A549 (cell line): ENCODE measurements at regions not wholly inside any gene's neighbourhood (a gene's known extent, or its start where the extent isn't known, plus 50 kb on each side); places are given as distances from the start of the nearest gene placed in this dataset.

ENCODE experiments used
- ATAC-seq, 2 experiments: fragments of 200-7000 bp in 1 of 2; fragments of >200 bp in 1 of 2; cut with Nextera tagmentation in 1 of 2; cut with Tn5 transposase in 1 of 2; 3 replicates each; pipeline versions ENCODE4 v1.8.0 to v1.9.1; 2018 to 2020; ENCODE audit warnings: mild to moderate bottlenecking in 1 of 2, moderate library complexity in 1 of 2
- CTCF ChIA-PET: fragments of 300-600 bp; sonication (Branson Sonifier 250); formaldehyde crosslinking; extraction: SDS; loops from one replicate; lab custom pipeline; 2021; ENCODE audit warnings: antibody characterized with exemption, inconsistent platforms; lab: Yijun Ruan, JAX
- POLR2A ChIA-PET: fragments of 350-600 bp; formaldehyde crosslinking; extraction: SDS; loops from one replicate; lab custom pipeline; 2021; ENCODE audit warnings: antibody characterized with exemption, inconsistent platforms; lab: Yijun Ruan, JAX
- DNase-seq, 2 experiments: peaks; one replicate each; pipeline versions ENCODE4 v3.0.0 to v3.0.0-alpha.2; 2011 to 2016; ENCODE audit warnings: low read depth in 1 of 2, low spot score in 1 of 2
- FAIRE-seq: peaks from 2 replicates; lab custom pipeline; 2011; peaks lifted over from hg19 to GRCh38; lab: Jason Lieb, UNC
- H3K27ac ChIP-seq, 2 experiments: fragments of >200 bp; sonication (Bioruptor Twin); formaldehyde crosslinking; 3 replicates each; pipeline ENCODE4 v1.5.1; 2016 to 2017
- H3K4me1 ChIP-seq: fragments of >200 bp; sonication (Bioruptor Twin); formaldehyde crosslinking; 3 replicates; pipeline ENCODE4 v1.6.1; 2016
- H3K4me2 ChIP-seq: fragments of >200 bp; sonication (Bioruptor Twin); formaldehyde crosslinking; 3 replicates; pipeline ENCODE4 v1.6.1; 2016
- H3K4me3 ChIP-seq: fragments of >200 bp; sonication (Bioruptor Twin); formaldehyde crosslinking; 3 replicates; pipeline ENCODE4 v1.5.1; 2016
- H3K9me3 ChIP-seq: fragments of >200 bp; sonication (Bioruptor Twin); formaldehyde crosslinking; 3 replicates; pipeline ENCODE4 v1.6.1; 2016
- BHLHE40 ChIP-seq: IDR thresholded peaks from 2 replicates; pipeline ENCODE4 v1.6.1; 2012; ENCODE audit warnings: low read depth, low read length, inconsistent platforms
- CBX2 ChIP-seq: fragments of 200-600 bp; sonication (generic); IDR thresholded peaks from 2 replicates; pipeline ENCODE4 v1.6.1; 2016; ENCODE audit warnings: low read depth, mild to moderate bottlenecking, borderline replicate concordance
- CBX8 ChIP-seq: fragments of 200-600 bp; sonication (generic); IDR thresholded peaks from 2 replicates; pipeline ENCODE4 v1.6.1; 2016
- CEBPB ChIP-seq, 2 experiments: fragments of >200 bp in 1 of 2; sonication (Bioruptor Twin) in 1 of 2; formaldehyde crosslinking in 1 of 2; IDR thresholded peaks; 2 replicates each; pipeline ENCODE4 v1.6.1; 2012 to 2016
- CHD2 ChIP-seq: fragments of 150-350 bp; IDR thresholded peaks from 2 replicates; pipeline ENCODE4 v1.6.1; 2014; ENCODE audit warnings: low read length; ENCODE audit not compliant: partially characterized antibody
- CHD4 ChIP-seq: fragments of 200-600 bp; sonication (generic); IDR thresholded peaks from 2 replicates; pipeline ENCODE4 v1.6.1; 2016; ENCODE audit warnings: antibody characterized with exemption, mild to moderate bottlenecking, borderline replicate concordance
- EHMT2 ChIP-seq: fragments of 200-600 bp; sonication (generic); IDR thresholded peaks from 2 replicates; pipeline ENCODE4 v1.6.1; 2016; ENCODE audit warnings: antibody characterized with exemption, low read depth, mild to moderate bottlenecking, moderate library complexity
- FOSB ChIP-seq: fragments of 250-450 bp; sonication (Bioruptor Pico); IDR thresholded peaks from 2 replicates; pipeline ENCODE4 v1.5.0; 2020; ENCODE audit warnings: mild to moderate bottlenecking, moderate library complexity
- FOXS1 ChIP-seq: fragments of 250-450 bp; sonication (Bioruptor Pico); IDR thresholded peaks from 2 replicates; pipeline ENCODE4 v1.5.0; 2020; ENCODE audit warnings: mild to moderate bottlenecking, moderate library complexity
- HOXB5 ChIP-seq: fragments of 250-450 bp; sonication (Bioruptor Pico); IDR thresholded peaks from 2 replicates; pipeline ENCODE4 v1.5.0; 2020; ENCODE audit warnings: mild to moderate bottlenecking, moderate library complexity
- KDM1A ChIP-seq: fragments of 200-600 bp; sonication (generic); IDR thresholded peaks from 2 replicates; pipeline ENCODE4 v1.6.1; 2016; ENCODE audit warnings: low read depth, mild to moderate bottlenecking
- KDM5A ChIP-seq: fragments of 200-600 bp; sonication (generic); IDR thresholded peaks from 2 replicates; pipeline ENCODE4 v1.6.1; 2016; ENCODE audit warnings: antibody characterized with exemption, mild to moderate bottlenecking
- MAFK ChIP-seq: fragments of 450-650 bp; IDR thresholded peaks from 2 replicates; pipeline ENCODE4 v1.6.1; 2014; ENCODE audit not compliant: partially characterized antibody
- MYC ChIP-seq: IDR thresholded peaks from 2 replicates; pipeline ENCODE4 v1.6.1; 2012; ENCODE audit warnings: mild to moderate bottlenecking, inconsistent platforms, low read length, improper control_type of control experiment, borderline replicate concordance
- NPAS2 ChIP-seq: fragments of 250-450 bp; sonication (Bioruptor Pico); IDR thresholded peaks from 2 replicates; pipeline ENCODE4 v1.8.0; 2022; ENCODE audit warnings: mild to moderate bottlenecking, moderate library complexity, borderline replicate concordance
- PHF8 ChIP-seq: fragments of 200-600 bp; sonication (generic); IDR thresholded peaks from 2 replicates; pipeline ENCODE4 v1.6.1; 2016; ENCODE audit warnings: low read depth, mild to moderate bottlenecking, antibody characterized with exemption, moderate library complexity, borderline replicate concordance
- RARB ChIP-seq: fragments of 250-450 bp; sonication (Bioruptor Pico); IDR thresholded peaks from 2 replicates; pipeline ENCODE4 v1.8.0; 2021; ENCODE audit warnings: mild to moderate bottlenecking, moderate library complexity
- RCOR1 ChIP-seq: fragments of 150-350 bp; IDR thresholded peaks from 2 replicates; pipeline ENCODE4 v1.6.1; 2014; ENCODE audit warnings: antibody characterized with exemption, low read length, low read depth
- RFX5 ChIP-seq: fragments of 450-650 bp; IDR thresholded peaks from 2 replicates; pipeline ENCODE4 v1.7.1; 2014; ENCODE audit warnings: antibody characterized with exemption, mild to moderate bottlenecking, moderate library complexity
- TFCP2L1 ChIP-seq: fragments of 250-450 bp; sonication (Bioruptor Pico); IDR thresholded peaks from 2 replicates; pipeline ENCODE4 v1.5.0; 2021; ENCODE audit warnings: mild to moderate bottlenecking
- ZFP36 ChIP-seq: fragments of 450-650 bp; IDR thresholded peaks from 2 replicates; pipeline ENCODE4 v1.6.1; 2014; ENCODE audit warnings: borderline replicate concordance; ENCODE audit not compliant: partially characterized antibody
- ZNF302 ChIP-seq: fragments of 250-450 bp; sonication (Bioruptor Pico); IDR thresholded peaks from 2 replicates; pipeline ENCODE4 v1.9.0; 2021; ENCODE audit warnings: inconsistent platforms, mild to moderate bottlenecking, moderate library complexity
- ZSCAN20 ChIP-seq: fragments of 250-450 bp; sonication (Bioruptor Pico); IDR thresholded peaks from 2 replicates; pipeline ENCODE4 v1.8.0; 2022; ENCODE audit warnings: mild to moderate bottlenecking, moderate library complexity
- WGBS: methylation state at CpG from one replicate; pipeline ENCODE4 v1.1.6; 2017; ENCODE audit errors: missing lambda C conversion rate; 5-methylcytosine and 5-hydroxymethylcytosine counted together
- TF ChIP-seq, protein P1 (sequence below): fragments of >200 bp; sonication (Bioruptor Twin); formaldehyde crosslinking; IDR thresholded peaks from 3 replicates; pipeline ENCODE4 v1.5.1; 2016
- TF ChIP-seq, protein P2 (sequence below): IDR thresholded peaks from 2 replicates; pipeline ENCODE4 v1.6.1; 2012; ENCODE audit warnings: low read depth, borderline replicate concordance
- TF ChIP-seq, protein P3 (sequence below): fragments of 200-600 bp; sonication (generic); IDR thresholded peaks from 2 replicates; pipeline ENCODE4 v1.6.1; 2016; ENCODE audit warnings: antibody characterized with exemption, mild to moderate bottlenecking, moderate library complexity
- TF ChIP-seq, protein P4 (sequence below): fragments of 150-350 bp; IDR thresholded peaks from 2 replicates; pipeline ENCODE4 v1.6.1; 2014; ENCODE audit warnings: low read depth, mild to moderate bottlenecking, low read length

- H3K4me3 ChIP-seq: no peak overlapping the region
- TF ChIP-seq RCOR1 (no peak), MAFK (no peak), CBX8 (no peak), ZNF302 (no peak), KDM5A (no peak), HOXB5 (CRISPR knock-in tag) (no peak), FOXS1 (CRISPR knock-in tag) (no peak), CEBPB (IDR thresholded peaks at IDR 0.05) (no peak), RFX5 (no peak), RARB (no peak), EHMT2 (no peak), NPAS2 (CRISPR knock-in tag) (no peak), CHD2 (no peak), CHD4 (no peak), TFCP2L1 (CRISPR knock-in tag) (no peak), KDM1A (no peak), CBX2 (no peak)
- TF ChIP-seq, protein P1, sequence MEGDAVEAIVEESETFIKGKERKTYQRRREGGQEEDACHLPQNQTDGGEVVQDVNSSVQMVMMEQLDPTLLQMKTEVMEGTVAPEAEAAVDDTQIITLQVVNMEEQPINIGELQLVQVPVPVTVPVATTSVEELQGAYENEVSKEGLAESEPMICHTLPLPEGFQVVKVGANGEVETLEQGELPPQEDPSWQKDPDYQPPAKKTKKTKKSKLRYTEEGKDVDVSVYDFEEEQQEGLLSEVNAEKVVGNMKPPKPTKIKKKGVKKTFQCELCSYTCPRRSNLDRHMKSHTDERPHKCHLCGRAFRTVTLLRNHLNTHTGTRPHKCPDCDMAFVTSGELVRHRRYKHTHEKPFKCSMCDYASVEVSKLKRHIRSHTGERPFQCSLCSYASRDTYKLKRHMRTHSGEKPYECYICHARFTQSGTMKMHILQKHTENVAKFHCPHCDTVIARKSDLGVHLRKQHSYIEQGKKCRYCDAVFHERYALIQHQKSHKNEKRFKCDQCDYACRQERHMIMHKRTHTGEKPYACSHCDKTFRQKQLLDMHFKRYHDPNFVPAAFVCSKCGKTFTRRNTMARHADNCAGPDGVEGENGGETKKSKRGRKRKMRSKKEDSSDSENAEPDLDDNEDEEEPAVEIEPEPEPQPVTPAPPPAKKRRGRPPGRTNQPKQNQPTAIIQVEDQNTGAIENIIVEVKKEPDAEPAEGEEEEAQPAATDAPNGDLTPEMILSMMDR: no peak
- no peak overlapping the region for H3K4me2 ChIP-seq
- CTCF ChIA-PET: no interaction called here
- ATAC-seq (no peak), DNase-seq (no peak), FAIRE-seq (no peak)
- no peaks in the 10 kb centered on the region for H3K9me3 ChIP-seq
- no peaks in the 10 kb centered on the region for H3K4me1 ChIP-seq
- H3K27ac ChIP-seq: no peak overlapping the region
- POLR2A ChIA-PET: no interaction called here
- 32% methylated on average over 13 of the region's 13 CpGs for WGBS
Measured at GRCh38 chr4:17010426-17011087, 112.1 kb upstream of the LDB2 start.

- ATAC-seq (no peak), FAIRE-seq (no peak), DNase-seq (no peak)
- Histone ChIP-seq H3K4me3 (no peak overlapping the region), H3K9me3 (no peaks in the 10 kb centered on the region), H3K4me2 (no peak overlapping the region), H3K27ac (no peak overlapping the region), H3K4me1 (no peaks in the 10 kb centered on the region)
- CTCF ChIA-PET: no interaction called here
- no peak for TF ChIP-seq CBX2
- TF ChIP-seq BHLHE40: no peak
- no peak for TF ChIP-seq PHF8
- TF ChIP-seq ZFP36: no peak
- TF ChIP-seq FOSB: no peak
- TF ChIP-seq HOXB5 (CRISPR knock-in tag): no peak
- no peak for TF ChIP-seq CHD4
- TF ChIP-seq ZNF302: no peak
- no peak for TF ChIP-seq MYC
- TF ChIP-seq, protein P2, sequence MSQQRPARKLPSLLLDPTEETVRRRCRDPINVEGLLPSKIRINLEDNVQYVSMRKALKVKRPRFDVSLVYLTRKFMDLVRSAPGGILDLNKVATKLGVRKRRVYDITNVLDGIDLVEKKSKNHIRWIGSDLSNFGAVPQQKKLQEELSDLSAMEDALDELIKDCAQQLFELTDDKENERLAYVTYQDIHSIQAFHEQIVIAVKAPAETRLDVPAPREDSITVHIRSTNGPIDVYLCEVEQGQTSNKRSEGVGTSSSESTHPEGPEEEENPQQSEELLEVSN: no peak
- no peak for TF ChIP-seq ZSCAN20 (CRISPR knock-in tag)
- TF ChIP-seq, protein P3, sequence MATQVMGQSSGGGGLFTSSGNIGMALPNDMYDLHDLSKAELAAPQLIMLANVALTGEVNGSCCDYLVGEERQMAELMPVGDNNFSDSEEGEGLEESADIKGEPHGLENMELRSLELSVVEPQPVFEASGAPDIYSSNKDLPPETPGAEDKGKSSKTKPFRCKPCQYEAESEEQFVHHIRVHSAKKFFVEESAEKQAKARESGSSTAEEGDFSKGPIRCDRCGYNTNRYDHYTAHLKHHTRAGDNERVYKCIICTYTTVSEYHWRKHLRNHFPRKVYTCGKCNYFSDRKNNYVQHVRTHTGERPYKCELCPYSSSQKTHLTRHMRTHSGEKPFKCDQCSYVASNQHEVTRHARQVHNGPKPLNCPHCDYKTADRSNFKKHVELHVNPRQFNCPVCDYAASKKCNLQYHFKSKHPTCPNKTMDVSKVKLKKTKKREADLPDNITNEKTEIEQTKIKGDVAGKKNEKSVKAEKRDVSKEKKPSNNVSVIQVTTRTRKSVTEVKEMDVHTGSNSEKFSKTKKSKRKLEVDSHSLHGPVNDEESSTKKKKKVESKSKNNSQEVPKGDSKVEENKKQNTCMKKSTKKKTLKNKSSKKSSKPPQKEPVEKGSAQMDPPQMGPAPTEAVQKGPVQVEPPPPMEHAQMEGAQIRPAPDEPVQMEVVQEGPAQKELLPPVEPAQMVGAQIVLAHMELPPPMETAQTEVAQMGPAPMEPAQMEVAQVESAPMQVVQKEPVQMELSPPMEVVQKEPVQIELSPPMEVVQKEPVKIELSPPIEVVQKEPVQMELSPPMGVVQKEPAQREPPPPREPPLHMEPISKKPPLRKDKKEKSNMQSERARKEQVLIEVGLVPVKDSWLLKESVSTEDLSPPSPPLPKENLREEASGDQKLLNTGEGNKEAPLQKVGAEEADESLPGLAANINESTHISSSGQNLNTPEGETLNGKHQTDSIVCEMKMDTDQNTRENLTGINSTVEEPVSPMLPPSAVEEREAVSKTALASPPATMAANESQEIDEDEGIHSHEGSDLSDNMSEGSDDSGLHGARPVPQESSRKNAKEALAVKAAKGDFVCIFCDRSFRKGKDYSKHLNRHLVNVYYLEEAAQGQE: no peak
- TF ChIP-seq, protein P4, sequence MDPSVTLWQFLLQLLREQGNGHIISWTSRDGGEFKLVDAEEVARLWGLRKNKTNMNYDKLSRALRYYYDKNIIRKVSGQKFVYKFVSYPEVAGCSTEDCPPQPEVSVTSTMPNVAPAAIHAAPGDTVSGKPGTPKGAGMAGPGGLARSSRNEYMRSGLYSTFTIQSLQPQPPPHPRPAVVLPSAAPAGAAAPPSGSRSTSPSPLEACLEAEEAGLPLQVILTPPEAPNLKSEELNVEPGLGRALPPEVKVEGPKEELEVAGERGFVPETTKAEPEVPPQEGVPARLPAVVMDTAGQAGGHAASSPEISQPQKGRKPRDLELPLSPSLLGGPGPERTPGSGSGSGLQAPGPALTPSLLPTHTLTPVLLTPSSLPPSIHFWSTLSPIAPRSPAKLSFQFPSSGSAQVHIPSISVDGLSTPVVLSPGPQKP: no peak
- TF ChIP-seq FOXS1 (CRISPR knock-in tag): no peak
- TF ChIP-seq CBX8: no peak
- WGBS: 11% methylated on average over 7 of the region's 10 CpGs
- POLR2A ChIA-PET: no interaction called here
Measured at GRCh38 chr4:17009871-17010367, 111.5 kb upstream of the LDB2 start.
